Stimulated activated CD4-positive, alpha-beta T cell treated with anti-CD3 and anti-CD28 coated beads, Interleukin-12 subunit alpha, Interleukin-12 subunit beta, amount 100 ng/mL, for 24 hours (primary cell): ENCODE measurements at regions not wholly inside any gene's neighbourhood (a gene's known extent, or its start where the extent isn't known, plus 50 kb on each side); places are given as distances from the start of the nearest gene placed in this dataset.
A peak's percentile ranks its signal among the peaks of the same experiment; 100 is the strongest.

Source experiments
- DNase-seq, 2 experiments: peaks; one replicate each; pipeline ENCODE4 v3.0.0-alpha.2; 2020; ENCODE audit warnings: low read depth in 2 of 2

- DNase-seq, result no peak
These were observed 59.4 kb upstream of the LAPTM4A start for GRCh38 chr2:20110876-20111275.

- DNase-seq, result no peak
These were observed 59.0 kb upstream of the LAPTM4A start for GRCh38 chr2:20110383-20110782.

- DNase-seq, result no peak
These were observed 57.4 kb upstream of the LAPTM4A start for GRCh38 chr2:20108655-20109396.

- DNase-seq, result no peak
These were observed 56.3 kb upstream of the LAPTM4A start for GRCh38 chr2:20107776-20108175.

- no peak for DNase-seq
These were observed 55.9 kb upstream of the LAPTM4A start for GRCh38 chr2:20107352-20107751.

- DNase-seq, result peak in 1 of 2 experiments; percentile 20
These were observed 55.3 kb upstream of the LAPTM4A start for GRCh38 chr2:20106746-20107145.

- DNase-seq, result no peak
These were observed 53.6 kb upstream of the LAPTM4A start for GRCh38 chr2:20104900-20105545.

GRCh38 chr2:20103530-20103929 is 52.1 kb upstream of the LAPTM4A start:
- DNase-seq, result no peak
